ENCODE measurements at regions not wholly inside any gene's neighbourhood (a gene's known extent, or its start where the extent isn't known, plus 50 kb on each side); places are given as distances from the start of the nearest gene placed in this dataset.

- no peak for DNase-seq
- Histone ChIP-seq H3K36me3 (no peaks in the 10 kb centered on the region), H3K27ac (no peak overlapping the region), H3K27me3 (peaks cover 0 to 4% of the 10 kb centered on the region in 2 donors), H3K9me3 (no peaks in the 10 kb centered on the region), H3K4me3 (no peak overlapping the region), H3K4me1 (no peaks in the 10 kb centered on the region)
- intact Hi-C loops (cut with DNase I; ENCODE audit: low total_unique reads), result no loop called here
- TF ChIP-seq CTCF (IDR thresholded peaks at IDR 0.05), result no peak
Measured at GRCh38 chr2:152894051-152894450, 175.6 kb downstream of the ARL6IP6 start.

GRCh38 chr2:152890736-152891135 is 172.3 kb downstream of the ARL6IP6 start:
- intact Hi-C loops (cut with DNase I; ENCODE audit: low total_unique reads), result no loop called here
- Histone ChIP-seq H3K4me1 (no peaks in the 10 kb centered on the region), H3K4me3 (no peak overlapping the region), H3K9me3 (no peaks in the 10 kb centered on the region), H3K27me3 (peaks cover 0 to 4% of the 10 kb centered on the region in 2 donors), H3K36me3 (no peaks in the 10 kb centered on the region), H3K27ac (no peak overlapping the region)
- TF ChIP-seq CTCF (IDR thresholded peaks at IDR 0.05), result no peak
- DNase-seq, result no peak

GRCh38 chr2:152883951-152884487 is 165.6 kb downstream of the ARL6IP6 start:
- H3K27ac ChIP-seq, result no peak overlapping the region
- no peak for DNase-seq
- no peaks in the 10 kb centered on the region for H3K36me3 ChIP-seq
- H3K4me3 ChIP-seq, result no peak overlapping the region
- no peaks in the 10 kb centered on the region for H3K4me1 ChIP-seq
- H3K27me3 ChIP-seq, result no peaks in the 10 kb centered on the region
- intact Hi-C loops (cut with DNase I; ENCODE audit: low total_unique reads), result no loop called here
- no peaks in the 10 kb centered on the region for H3K9me3 ChIP-seq
- no peak for TF ChIP-seq CTCF (IDR thresholded peaks at IDR 0.05)

DNA sequence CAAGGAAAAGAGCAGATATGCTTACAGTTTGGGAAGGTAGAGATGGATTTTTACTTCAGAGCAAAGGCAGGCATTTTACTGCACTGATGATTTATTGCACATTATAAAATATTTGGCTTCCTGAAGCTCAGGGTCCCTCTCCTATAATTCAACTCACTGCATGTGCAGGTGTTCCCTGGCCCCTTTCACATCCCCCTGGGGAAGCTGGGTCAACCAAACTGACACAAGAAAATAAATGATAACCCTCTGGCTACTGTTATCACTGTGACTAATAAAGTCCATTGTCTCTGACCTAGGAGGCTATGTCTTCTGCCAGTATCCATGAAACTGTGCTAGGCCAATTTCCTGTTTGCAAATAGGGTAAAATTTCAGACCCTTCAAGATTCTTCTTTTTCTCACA is 163.1 kb downstream of the ARL6IP6 start:
- no peak for TF ChIP-seq CTCF (IDR thresholded peaks at IDR 0.05)
- Histone ChIP-seq H3K36me3 (no peaks in the 10 kb centered on the region), H3K4me3 (no peak overlapping the region), H3K27me3 (no peaks in the 10 kb centered on the region), H3K4me1 (no peaks in the 10 kb centered on the region), H3K27ac (no peak overlapping the region), H3K9me3 (no peaks in the 10 kb centered on the region)
- intact Hi-C loops (cut with DNase I; ENCODE audit: low total_unique reads), result no loop called here
- DNase-seq, result no peak

- H3K27me3 ChIP-seq, result no peaks in the 10 kb centered on the region
- intact Hi-C loops (cut with DNase I; ENCODE audit: low total_unique reads), result no loop called here
Measured at GRCh38 chr2:152879275-152879674, 160.9 kb downstream of the ARL6IP6 start.

More at GRCh38 chr2:152879275-152879674, 160.9 kb downstream of the ARL6IP6 start:
- Histone ChIP-seq H3K9me3 (no peaks in the 10 kb centered on the region), H3K4me1 (no peaks in the 10 kb centered on the region), H3K27ac (no peak overlapping the region), H3K4me3 (no peak overlapping the region), H3K36me3 (no peaks in the 10 kb centered on the region)
- no peak for TF ChIP-seq CTCF (IDR thresholded peaks at IDR 0.05)
- DNase-seq, result no peak
